Gastroesophageal sphincter (tissue), 4 donors: ENCODE measurements at regions not wholly inside any gene's neighbourhood (a gene's known extent, or its start where the extent isn't known, plus 50 kb on each side); places are given as distances from the start of the nearest gene placed in this dataset.

Experiments used
- ATAC-seq: fragments of 150-250 bp; one replicate; pipeline ENCODE4 v1.9.1; 2016; ENCODE audit warnings: mild to moderate bottlenecking, moderate library complexity
- H3K27ac ChIP-seq, 4 donors: fragments of 200-600 bp; sonication (generic) in 3 of 4; 1 replicate in 3 of 4; 2 replicates in 1 of 4; pipeline ENCODE4 v1.5.1; 2016 to 2019
- H3K27me3 ChIP-seq: fragments of 200-600 bp; sonication (generic); one replicate; pipeline ENCODE4 v1.5.1; 2019
- H3K36me3 ChIP-seq, 2 donors: fragments of 200-600 bp; sonication (generic); one replicate each; pipeline ENCODE4 v1.5.1; 2019; ENCODE audit warnings: control low read depth in 1 of 2
- H3K4me1 ChIP-seq, 3 donors: fragments of 200-600 bp; sonication (generic); 1 replicate in 2 of 3; 2 replicates in 1 of 3; pipeline ENCODE4 v1.5.1; 2016 to 2019; ENCODE audit warnings: control low read depth in 2 of 3
- H3K4me3 ChIP-seq, 2 donors: fragments of 200-600 bp; sonication (generic); one replicate each; pipeline ENCODE4 v1.5.1; 2019; ENCODE audit warnings: mild to moderate bottlenecking in 1 of 2, moderate library complexity in 1 of 2
- H3K9me3 ChIP-seq, 3 donors: fragments of 200-600 bp; sonication (generic); one replicate each; pipeline ENCODE4 v1.5.1; 2017 to 2019; ENCODE audit warnings: control low read depth in 2 of 3
- CTCF ChIP-seq, 4 experiments: fragments of 200-600 bp in 2 of 4; fragments of 450-650 bp in 2 of 4; sonication (generic) in 1 of 4; IDR thresholded peaks; one replicate each; pipeline ENCODE4 v1.5.1; 2017 to 2019; ENCODE audit warnings: antibody characterized with exemption in 4 of 4, mild to moderate bottlenecking in 2 of 4, moderate library complexity in 2 of 4
- EP300 ChIP-seq: sonication (generic); formaldehyde crosslinking; IDR thresholded peaks from one replicate; pipeline ENCODE4 v1.6.1; 2017; ENCODE audit warnings: antibody characterized with exemption, mild to moderate bottlenecking
- POLR2A ChIP-seq, 2 donors: fragments of 450-650 bp; IDR thresholded peaks; one replicate each; pipeline ENCODE4 v1.6.1; 2017; ENCODE audit warnings: antibody characterized with exemption in 2 of 2, mild to moderate bottlenecking in 2 of 2, moderate library complexity in 1 of 2
- POLR2AphosphoS5 ChIP-seq: sonication (generic); formaldehyde crosslinking; IDR thresholded peaks from one replicate; pipeline ENCODE4 v1.6.1; 2017; ENCODE audit warnings: antibody characterized with exemption
- WGBS, 2 donors: methylation state at CpG; one replicate each; pipeline ENCODE4 v1.1.5; 2018; ENCODE audit warnings: low coverage in 1 of 2; 5-methylcytosine and 5-hydroxymethylcytosine counted together

- peak overlapping the region in 1 of 4 donors; percentile 15 for H3K27ac ChIP-seq
- no peak for ATAC-seq
Measured at GRCh38 chr21:16307256-16307655, 577.5 kb downstream of the USP25 start.

GRCh38 chr21:16308269-16308668 is 578.5 kb downstream of the USP25 start:
- no peak for TF ChIP-seq EP300
- no peak for TF ChIP-seq POLR2A (IDR thresholded peaks at IDR 0.05)
- TF ChIP-seq CTCF (IDR thresholded peaks at IDR 0.05), result no peak
- no peak for TF ChIP-seq POLR2AphosphoS5
- peak; percentile 48 for ATAC-seq
- no peaks in the 10 kb centered on the region for H3K27me3 ChIP-seq
- H3K36me3 ChIP-seq, result no peaks in the 10 kb centered on the region
- H3K9me3 ChIP-seq, result no peaks in the 10 kb centered on the region
- H3K4me1 ChIP-seq, result no peaks in the 10 kb centered on the region
- H3K27ac ChIP-seq, result peak overlapping the region; percentile 18 to 67 (median 54)
- 47% methylated on average over 1 of the region's 1 CpG; no CpG with 5 or more reads in 1 of the 2 donors for whole genome bisulfite sequencing, 2 donors
- H3K4me3 ChIP-seq, result peak overlapping the region; percentile 13 to 29

More at GRCh38 chr21:16307256-16307655, 577.5 kb downstream of the USP25 start:
- Histone ChIP-seq H3K9me3 (no peaks in the 10 kb centered on the region), H3K36me3 (no peaks in the 10 kb centered on the region), H3K4me1 (no peaks in the 10 kb centered on the region), H3K27me3 (no peaks in the 10 kb centered on the region), H3K4me3 (peak overlapping the region; percentile 7 to 29)
- no peak for TF ChIP-seq CTCF (IDR thresholded peaks at IDR 0.05)
- no peak for TF ChIP-seq EP300
- TF ChIP-seq POLR2AphosphoS5, result no peak
- TF ChIP-seq POLR2A (IDR thresholded peaks at IDR 0.05), result no peak

DNA sequence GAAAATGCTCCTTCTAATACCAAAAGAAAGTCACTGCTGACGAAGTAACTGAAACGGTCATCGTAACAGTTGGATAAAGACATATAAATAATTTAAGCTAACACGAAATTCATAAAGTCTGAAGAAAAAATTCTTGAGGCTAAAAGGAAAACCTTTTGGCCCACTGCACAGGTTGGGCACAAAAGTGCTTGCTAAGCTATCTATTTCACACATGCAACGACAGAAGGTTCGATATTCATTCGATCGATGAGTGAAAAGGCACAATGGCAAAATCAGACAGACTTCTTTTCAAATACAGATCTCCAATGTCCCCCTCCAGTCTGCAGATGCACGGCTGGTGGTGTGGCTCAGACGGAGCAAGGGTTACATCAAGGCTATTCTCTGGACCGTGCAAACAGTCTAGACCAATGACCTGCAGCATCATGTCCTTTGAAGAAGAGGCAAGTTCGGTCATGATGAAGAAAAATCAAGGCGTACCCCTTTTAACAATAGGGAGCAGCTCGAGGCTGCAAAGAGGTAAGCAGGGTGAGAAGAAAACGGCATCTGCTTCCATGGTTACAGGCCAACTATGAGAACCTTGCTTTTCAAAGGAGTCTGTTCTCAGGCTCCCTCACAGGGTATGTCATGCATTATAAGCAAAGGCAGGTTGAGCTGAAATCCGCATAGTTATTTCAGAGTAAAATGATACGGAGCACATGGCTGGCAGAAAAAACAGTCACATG is 579.6 kb downstream of the USP25 start:
- Histone ChIP-seq H3K36me3 (no peaks in the 10 kb centered on the region), H3K4me3 (no peak overlapping the region), H3K27me3 (no peaks in the 10 kb centered on the region), H3K9me3 (no peaks in the 10 kb centered on the region), H3K27ac (no peak overlapping the region), H3K4me1 (no peaks in the 10 kb centered on the region)
- ATAC-seq, result no peak
- TF ChIP-seq CTCF (IDR thresholded peaks at IDR 0.05), result no peak
- TF ChIP-seq POLR2AphosphoS5, result no peak
- no peak for TF ChIP-seq EP300
- TF ChIP-seq POLR2A (IDR thresholded peaks at IDR 0.05), result no peak
- 84 to 95% methylated on average over 15 to 17 of the region's 17 CpGs for WGBS, 2 donors

DNA sequence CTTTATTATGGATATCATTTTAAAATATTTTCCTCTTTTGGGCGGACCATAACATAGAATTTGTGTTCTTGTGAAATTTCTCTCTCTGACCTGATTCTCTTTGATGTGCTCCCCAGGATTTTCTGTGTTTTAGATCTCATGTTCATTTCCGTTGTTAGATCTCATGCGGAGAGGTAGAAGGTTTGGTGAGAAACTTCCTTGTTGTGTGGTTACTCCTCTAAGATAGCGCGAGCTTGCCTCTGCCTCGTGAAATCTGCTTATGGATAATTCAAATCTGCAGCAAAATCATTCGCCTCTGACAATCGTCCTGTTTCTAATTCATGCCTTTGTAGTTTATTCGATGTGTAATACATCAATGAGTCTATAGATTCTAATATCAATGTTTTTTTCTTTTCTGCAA is 580.4 kb downstream of the USP25 start:
- Histone ChIP-seq H3K4me1 (no peaks in the 10 kb centered on the region), H3K4me3 (no peak overlapping the region), H3K36me3 (no peaks in the 10 kb centered on the region), H3K27ac (no peak overlapping the region), H3K27me3 (no peaks in the 10 kb centered on the region), H3K9me3 (no peaks in the 10 kb centered on the region)
- 78 to 90% methylated on average over 6 to 9 of the region's 9 CpGs for WGBS, 2 donors
- ATAC-seq, result no peak
- no peak for TF ChIP-seq EP300
- no peak for TF ChIP-seq CTCF (IDR thresholded peaks at IDR 0.05)
- TF ChIP-seq POLR2AphosphoS5, result no peak
- TF ChIP-seq POLR2A (IDR thresholded peaks at IDR 0.05), result no peak

DNA sequence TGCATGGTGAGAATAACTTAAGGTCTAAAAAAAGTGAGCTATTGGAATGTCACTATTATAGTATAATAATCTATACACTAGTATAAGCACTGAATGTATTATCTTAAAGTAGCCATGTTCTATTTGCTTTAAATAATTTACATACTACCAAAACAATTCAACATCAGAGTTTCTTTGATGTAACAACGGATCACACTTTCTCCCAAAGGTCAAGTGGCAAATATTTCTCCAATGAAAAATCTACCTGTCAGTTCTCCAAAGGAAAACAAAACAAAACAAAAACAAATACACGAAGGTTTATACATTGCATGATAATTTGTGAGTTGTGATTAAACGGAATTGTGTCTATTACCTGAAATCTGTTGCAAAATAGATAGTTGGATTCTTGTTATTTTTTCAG is 581.4 kb downstream of the USP25 start:
- Histone ChIP-seq H3K27me3 (no peaks in the 10 kb centered on the region), H3K9me3 (no peaks in the 10 kb centered on the region), H3K36me3 (no peaks in the 10 kb centered on the region), H3K4me3 (no peak overlapping the region), H3K4me1 (no peaks in the 10 kb centered on the region), H3K27ac (no peak overlapping the region)
- no peak for TF ChIP-seq EP300
- TF ChIP-seq POLR2A (IDR thresholded peaks at IDR 0.05), result no peak
- no peak for TF ChIP-seq CTCF (IDR thresholded peaks at IDR 0.05)
- no peak for TF ChIP-seq POLR2AphosphoS5
- WGBS, 2 donors, result 91 to 96% methylated on average over 3 of the region's 3 CpGs
- ATAC-seq, result no peak
